ENCODE measurements at regions not wholly inside any gene's neighbourhood (a gene's known extent, or its start where the extent isn't known, plus 50 kb on each side); places are given as distances from the start of the nearest gene placed in this dataset.

DNA sequence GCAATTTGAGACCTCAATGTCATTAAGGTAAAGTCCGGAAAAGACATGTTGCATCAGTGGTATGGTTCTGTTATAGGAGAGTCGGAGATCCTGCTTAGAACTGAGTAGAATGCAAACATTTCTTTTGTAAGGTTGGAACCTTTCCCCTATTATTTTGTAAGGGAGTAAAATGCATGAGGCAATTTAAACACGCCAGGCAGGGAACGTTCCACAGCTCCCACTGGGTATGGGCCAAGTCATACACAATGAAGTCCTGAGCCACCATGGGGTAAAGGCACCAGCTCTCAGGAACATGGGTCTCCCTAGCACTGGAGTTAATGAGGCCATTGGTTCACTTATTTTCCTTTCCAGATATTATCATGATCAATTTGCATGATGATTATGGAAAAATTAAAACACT, 116.6 kb upstream of the NR2F2 start:
- TF ChIP-seq, protein P1, sequence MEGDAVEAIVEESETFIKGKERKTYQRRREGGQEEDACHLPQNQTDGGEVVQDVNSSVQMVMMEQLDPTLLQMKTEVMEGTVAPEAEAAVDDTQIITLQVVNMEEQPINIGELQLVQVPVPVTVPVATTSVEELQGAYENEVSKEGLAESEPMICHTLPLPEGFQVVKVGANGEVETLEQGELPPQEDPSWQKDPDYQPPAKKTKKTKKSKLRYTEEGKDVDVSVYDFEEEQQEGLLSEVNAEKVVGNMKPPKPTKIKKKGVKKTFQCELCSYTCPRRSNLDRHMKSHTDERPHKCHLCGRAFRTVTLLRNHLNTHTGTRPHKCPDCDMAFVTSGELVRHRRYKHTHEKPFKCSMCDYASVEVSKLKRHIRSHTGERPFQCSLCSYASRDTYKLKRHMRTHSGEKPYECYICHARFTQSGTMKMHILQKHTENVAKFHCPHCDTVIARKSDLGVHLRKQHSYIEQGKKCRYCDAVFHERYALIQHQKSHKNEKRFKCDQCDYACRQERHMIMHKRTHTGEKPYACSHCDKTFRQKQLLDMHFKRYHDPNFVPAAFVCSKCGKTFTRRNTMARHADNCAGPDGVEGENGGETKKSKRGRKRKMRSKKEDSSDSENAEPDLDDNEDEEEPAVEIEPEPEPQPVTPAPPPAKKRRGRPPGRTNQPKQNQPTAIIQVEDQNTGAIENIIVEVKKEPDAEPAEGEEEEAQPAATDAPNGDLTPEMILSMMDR (IDR thresholded peaks at IDR 0.05): no peak
- TF ChIP-seq POLR2AphosphoS5 (IDR thresholded peaks at IDR 0.05) (no peak), EP300 (IDR thresholded peaks at IDR 0.05) (no peak)
